PC-3 (cell line): ENCODE measurements at regions not wholly inside any gene's neighbourhood (a gene's known extent, or its start where the extent isn't known, plus 50 kb on each side); places are given as distances from the start of the nearest gene placed in this dataset.

Experiments used
- ATAC-seq: fragments of 200-7000 bp; cut with Tn5 transposase; 2 replicates; pipeline ENCODE4 v1.9.1; 2020; ENCODE audit warnings: mild to moderate bottlenecking, moderate library complexity
- BruUV-seq: library from RNA; stranded (reverse); fragments of 400-500 nt; replicated peaks from 2 replicates; lab custom pipeline; 2021; lab: Mats Ljungman, UMichigan
- CTCF ChIA-PET: fragments of 300-600 bp; sonication (Branson Sonifier 250); formaldehyde crosslinking; loops from one replicate; lab custom pipeline; 2022; ENCODE audit warnings: antibody characterized with exemption; lab: Charles Lee
- POLR2A ChIA-PET: fragments of 300-600 bp; sonication (Branson Sonifier 250); formaldehyde crosslinking; loops from one replicate; lab custom pipeline; 2022; ENCODE audit warnings: antibody characterized with exemption; ENCODE audit not compliant: unreplicated experiment; lab: Charles Lee
- DNase-seq: peaks from one replicate; pipeline ENCODE4 v3.0.0-alpha.2; 2015
- H2AFZ ChIP-seq: fragments of 300-600 bp; sonication (generic); 2 replicates; pipeline ENCODE4 v1.6.0; 2016; ENCODE audit warnings: antibody characterized with exemption, low read length
- H3F3A ChIP-seq: fragments of 300-600 bp; sonication (generic); one replicate; pipeline ENCODE4 v1.6.0; 2017; ENCODE audit warnings: antibody characterized with exemption, low read length, control low read depth, mild to moderate bottlenecking; ENCODE audit not compliant: unreplicated experiment
- H3K27ac ChIP-seq: fragments of 300-600 bp; sonication (generic); 2 replicates; pipeline ENCODE4 v1.5.1; 2016; ENCODE audit warnings: mild to moderate bottlenecking, low read length
- H3K27me3 ChIP-seq: fragments of 300-600 bp; sonication (generic); 2 replicates; pipeline ENCODE4 v1.6.1; 2016; ENCODE audit warnings: low read length, mixed read lengths
- H3K36me3 ChIP-seq: fragments of 300-600 bp; sonication (generic); 2 replicates; pipeline ENCODE4 v1.6.1; 2016; ENCODE audit warnings: low read depth, mixed run types, low read length, mixed read lengths
- H3K4me1 ChIP-seq: fragments of 300-600 bp; sonication (generic); 2 replicates; pipeline ENCODE4 v1.5.1; 2016; ENCODE audit warnings: low read length; ENCODE audit not compliant: insufficient read depth
- H3K4me2 ChIP-seq: fragments of 300-600 bp; sonication (generic); 2 replicates; pipeline ENCODE4 v1.6.0; 2016; ENCODE audit warnings: low read length
- H3K4me3 ChIP-seq: fragments of 300-600 bp; sonication (generic); 2 replicates; pipeline ENCODE4 v1.5.1; 2016; ENCODE audit warnings: mild to moderate bottlenecking, low read length, mixed read lengths
- H3K79me2 ChIP-seq: fragments of 300-600 bp; sonication (generic); 2 replicates; pipeline ENCODE4 v1.6.1; 2017; ENCODE audit warnings: low read length, mixed read lengths
- H3K9ac ChIP-seq: fragments of 300-600 bp; sonication (generic); 2 replicates; pipeline ENCODE4 v1.6.0; 2016; ENCODE audit warnings: mild to moderate bottlenecking, low read length
- H3K9me2 ChIP-seq: fragments of 300-600 bp; sonication (generic); replicated peaks from 2 replicates; pipeline ENCODE4 v1.6.1; 2016; ENCODE audit warnings: mixed run types, low read length, mixed read lengths
- H3K9me3 ChIP-seq: fragments of 300-600 bp; sonication (generic); 2 replicates; pipeline ENCODE4 v1.6.1; 2016; ENCODE audit warnings: low read length, mixed read lengths
- H4K20me1 ChIP-seq: fragments of 300-600 bp; sonication (generic); 2 replicates; pipeline ENCODE4 v1.6.1; 2016; ENCODE audit warnings: low read length, mixed read lengths
- CTCF ChIP-seq: fragments of 300-600 bp; sonication (generic); conservative IDR thresholded peaks from 2 replicates; pipeline ENCODE4 v1.5.1; 2017; ENCODE audit warnings: antibody characterized with exemption, low read depth, mild to moderate bottlenecking, low read length
- EZH2 ChIP-seq: fragments of 300-600 bp; sonication (generic); IDR thresholded peaks from one replicate; pipeline ENCODE4 v1.6.1; 2017; ENCODE audit warnings: antibody characterized with exemption, mild to moderate bottlenecking, low read length; ENCODE audit not compliant: unreplicated experiment
- EZH2phosphoT487 ChIP-seq: fragments of 300-600 bp; sonication (generic); IDR thresholded peaks from 2 replicates; pipeline ENCODE4 v1.6.1; 2018; ENCODE audit warnings: mild to moderate bottlenecking, antibody characterized with exemption, low read length, borderline replicate concordance
- intact Hi-C: fragments of 100-400 bp; cut with micrococcal nuclease; formaldehyde crosslinking; loops from 2 replicates; pipeline ENCODE4 v1.9.0; 2023

GRCh38 chr7:55641273-55641691 is 69.0 kb upstream of the VOPP1 start:
- Histone ChIP-seq H2AFZ (no peak overlapping the region), H3K4me1 (peaks cover 8% of the 10 kb centered on the region), H3K9me2 (no peaks in the 10 kb centered on the region), H3F3A (no peaks in the 10 kb centered on the region), H3K4me3 (no peak overlapping the region), H3K36me3 (no peaks in the 10 kb centered on the region), H4K20me1 (no peaks in the 10 kb centered on the region), H3K9me3 (no peaks in the 10 kb centered on the region; the same call in 1 of the 2 replicates), H3K27me3 (no peaks in the 10 kb centered on the region), H3K79me2 (no peaks in the 10 kb centered on the region), H3K27ac (peak overlapping the region; percentile 52), H3K9ac (0 out of 2 replicates have a peak overlapping the region, but pooled peaks have one; percentile 8), H3K4me2 (no peak overlapping the region)
- ATAC-seq (peak; percentile 98), DNase-seq (peak; percentile 87)
- intact Hi-C loops: loop anchor here (1.0 to 5.0 kb wide), 5 partner anchors 86 to 433 kb away; partner anchors contain the start of genes NIPSNAP2 and ZNF713
- CTCF ChIA-PET: interaction anchor here (0.5 to 1.3 kb wide), 10 partner anchors 13 to 451 kb away, joined by 3 to 9 read pairs (median 5); partner anchors contain the start of genes CCT6A, NIPSNAP2, PSPH and SUMF2
- TF ChIP-seq CTCF: peak; percentile 90
- TF ChIP-seq EZH2phosphoT487: no peak
- POLR2A ChIA-PET: interaction anchor here (0.7 kb wide), 1 partner anchor 206 kb away, joined by 6 read pairs; no protein-coding TSS in a partner anchor
- no TSS peak for BruUV-seq

- POLR2A ChIA-PET: no interaction called here
- no peaks in the 10 kb centered on the region for H3K27me3 ChIP-seq
- no peak overlapping the region for H3K4me3 ChIP-seq
- H3K4me2 ChIP-seq: no peak overlapping the region
- no peaks in the 10 kb centered on the region for H4K20me1 ChIP-seq
- no peaks in the 10 kb centered on the region for H3F3A ChIP-seq
- no TSS peak for BruUV-seq
- TF ChIP-seq CTCF (no peak), EZH2 (no peak), EZH2phosphoT487 (no peak)
- no peaks in the 10 kb centered on the region; the same call in 1 of the 2 replicates for H3K9me3 ChIP-seq
- H3K79me2 ChIP-seq: no peaks in the 10 kb centered on the region
- H3K36me3 ChIP-seq: no peaks in the 10 kb centered on the region
- no peaks in the 10 kb centered on the region for H3K9me2 ChIP-seq
- no peak overlapping the region for H3K9ac ChIP-seq
- ATAC-seq (no peak), DNase-seq (no peak)
- H3K4me1 ChIP-seq: peaks cover 8% of the 10 kb centered on the region
- CTCF ChIA-PET: no interaction called here
- no peak overlapping the region for H3K27ac ChIP-seq
- intact Hi-C loops: loop anchor here (2.0 to 5.0 kb wide), 3 partner anchors 87 to 365 kb away; partner anchors contain the start of gene ZNF713
- H2AFZ ChIP-seq: no peak overlapping the region
Observed at GRCh38 chr7:55639640-55640039, 67.3 kb upstream of the VOPP1 start.

GRCh38 chr7:55629051-55629677 is 56.9 kb upstream of the VOPP1 start:
- H4K20me1 ChIP-seq: no peaks in the 10 kb centered on the region
- no peaks in the 10 kb centered on the region for H3F3A ChIP-seq
- no peaks in the 10 kb centered on the region for H3K79me2 ChIP-seq
- TF ChIP-seq EZH2phosphoT487: no peak
- no peak for TF ChIP-seq EZH2
- TF ChIP-seq CTCF: no peak
- intact Hi-C loops: no loop called here
- H3K4me3 ChIP-seq: no peak overlapping the region
- no peak overlapping the region for H2AFZ ChIP-seq
- no TSS peak for BruUV-seq
- ATAC-seq (no peak), DNase-seq (no peak)
- H3K9me2 ChIP-seq: no peaks in the 10 kb centered on the region
- no peaks in the 10 kb centered on the region for H3K36me3 ChIP-seq
- H3K9me3 ChIP-seq: no peaks in the 10 kb centered on the region
- H3K4me1 ChIP-seq: no peaks in the 10 kb centered on the region
- POLR2A ChIA-PET: no interaction called here
- H3K27ac ChIP-seq: no peak overlapping the region
- CTCF ChIA-PET: interaction anchor here (0.6 kb wide), 1 partner anchor 14 kb away, joined by 4 read pairs; no protein-coding TSS in a partner anchor
- no peak overlapping the region for H3K4me2 ChIP-seq
- H3K27me3 ChIP-seq: no peaks in the 10 kb centered on the region
- H3K9ac ChIP-seq: no peak overlapping the region
